SH-SY5Y (cell line): ENCODE measurements at regions not wholly inside any gene's neighbourhood (a gene's known extent, or its start where the extent isn't known, plus 50 kb on each side); places are given as distances from the start of the nearest gene placed in this dataset.

Experiments
- GATA2 ChIP-seq: IDR thresholded peaks from 2 replicates; pipeline ENCODE4 v1.6.1; 2011; ENCODE audit warnings: mild to moderate bottlenecking, low read depth, low read length
- GATA3 ChIP-seq: IDR thresholded peaks from 2 replicates; pipeline ENCODE4 v1.6.1; 2011; ENCODE audit warnings: low read depth, mild to moderate bottlenecking, low read length, moderate library complexity

DNA sequence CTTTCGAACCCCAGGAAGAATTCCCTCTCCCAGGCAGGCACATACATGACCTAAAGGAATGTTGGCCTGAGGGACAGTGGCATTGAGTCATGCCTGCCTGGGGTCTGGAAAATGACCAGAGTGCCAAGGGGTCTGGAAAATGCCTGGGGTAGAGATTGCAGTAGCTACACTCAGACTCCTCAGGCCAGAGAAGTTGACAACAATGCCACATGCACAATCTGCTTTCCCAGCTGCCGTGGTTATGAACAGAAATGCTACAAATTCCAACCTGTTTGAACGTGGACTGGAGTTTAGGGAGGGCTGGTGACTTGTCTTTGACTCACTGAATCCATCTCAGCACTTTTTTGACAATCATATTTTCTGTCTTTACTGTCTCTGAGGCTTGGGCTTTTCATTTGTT is 250.0 kb downstream of the ABCC12 start:
- TF ChIP-seq GATA2, result no peak
- no peak for TF ChIP-seq GATA3
